ENCODE measurements at regions not wholly inside any gene's neighbourhood (a gene's known extent, or its start where the extent isn't known, plus 50 kb on each side); places are given as distances from the start of the nearest gene placed in this dataset.

GRCh38 chr3:95595416-95596075 is 1218.8 kb upstream of the EPHA6 start:
- Mint-ChIP-seq H3K4me1 (ENCODE audit: low read depth) (no peaks in the 10 kb centered on the region), H3K36me3 (no peaks in the 10 kb centered on the region), H3K9me3 (no peaks in the 10 kb centered on the region), H3K27me3 (no peaks in the 10 kb centered on the region), H3K27ac (no peak overlapping the region), H3K4me3 (no peak overlapping the region)
- intact Hi-C loops (cut with micrococcal nuclease): no loop called here
- no peak for DNase-seq
- POLR2A ChIA-PET: no interaction called here
- CTCF ChIA-PET: interaction anchor here (0.6 kb wide), 1 partner anchor 83 kb away, joined by 4 read pairs; no protein-coding TSS in a partner anchor

DNA sequence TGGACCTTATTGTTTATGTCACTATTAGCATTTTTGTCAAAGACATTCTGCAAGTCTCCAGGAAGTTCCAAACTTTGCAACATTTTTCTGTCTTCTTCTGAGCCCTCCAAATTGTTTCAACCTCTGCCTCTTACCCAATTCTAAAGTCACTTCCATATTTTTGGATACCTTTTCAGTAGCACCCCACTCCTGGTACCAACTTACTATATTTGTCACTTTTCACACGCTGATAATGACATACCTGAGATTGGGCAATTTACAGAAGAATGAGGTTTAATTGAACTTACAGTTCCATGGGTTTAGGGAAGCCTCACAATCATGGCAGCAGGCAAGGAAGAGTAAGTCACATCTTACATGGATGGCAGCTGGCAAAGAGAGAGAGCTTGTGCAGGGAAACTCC is 1206.5 kb upstream of the EPHA6 start:
- CTCF ChIA-PET: no interaction called here
- POLR2A ChIA-PET: no interaction called here
- Mint-ChIP-seq H3K9me3 (peaks cover 25% of the 10 kb centered on the region), H3K27me3 (no peaks in the 10 kb centered on the region), H3K4me1 (ENCODE audit: low read depth) (no peaks in the 10 kb centered on the region), H3K4me3 (no peak overlapping the region), H3K36me3 (no peaks in the 10 kb centered on the region), H3K27ac (no peak overlapping the region)
- DNase-seq: no peak
- intact Hi-C loops (cut with micrococcal nuclease): no loop called here

DNA sequence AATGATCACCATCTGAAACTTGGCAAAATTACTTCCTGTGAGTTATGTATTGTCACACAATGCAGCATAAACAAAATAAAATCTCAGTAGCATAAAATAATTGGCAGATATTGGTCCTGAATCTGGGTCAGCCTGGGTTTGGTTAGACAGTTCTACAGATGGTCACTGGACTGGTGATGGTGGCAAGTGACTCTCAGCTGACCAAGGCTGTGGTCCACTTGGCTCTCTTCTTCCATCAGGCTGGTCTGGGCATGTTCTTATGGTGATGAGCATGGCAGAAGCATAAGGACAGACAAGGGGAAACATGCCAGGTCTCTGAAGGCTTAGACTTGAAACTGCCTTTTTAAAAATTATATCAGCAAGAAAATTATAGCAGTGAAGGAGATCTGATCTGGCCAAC is 1205.0 kb upstream of the EPHA6 start:
- CTCF ChIA-PET: no interaction called here
- DNase-seq: no peak
- Mint-ChIP-seq H3K9me3 (peaks cover 25% of the 10 kb centered on the region), H3K4me3 (no peak overlapping the region), H3K36me3 (no peaks in the 10 kb centered on the region), H3K27ac (no peak overlapping the region), H3K27me3 (no peaks in the 10 kb centered on the region), H3K4me1 (ENCODE audit: low read depth) (no peaks in the 10 kb centered on the region)
- intact Hi-C loops (cut with micrococcal nuclease): no loop called here
- POLR2A ChIA-PET: no interaction called here

DNA sequence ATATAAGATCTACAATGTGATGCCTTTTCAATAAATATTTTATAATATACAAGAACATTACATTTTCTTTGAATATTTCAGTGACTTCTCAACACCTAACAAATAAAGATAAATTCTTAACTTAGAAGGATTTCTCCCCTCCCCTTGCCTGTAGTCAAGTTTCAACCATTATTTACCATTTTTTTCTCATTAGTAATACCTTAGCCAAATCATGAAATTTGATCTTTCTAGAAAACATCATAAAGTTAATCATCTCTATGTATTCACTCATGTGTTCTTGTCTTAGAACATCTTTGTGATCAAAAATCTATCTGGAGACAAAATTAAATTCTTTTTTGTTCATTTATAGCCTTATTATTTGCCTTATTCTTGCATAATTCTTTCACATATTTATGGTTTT is 1201.8 kb upstream of the EPHA6 start:
- POLR2A ChIA-PET: no interaction called here
- Mint-ChIP-seq H3K27ac (no peak overlapping the region), H3K36me3 (no peaks in the 10 kb centered on the region), H3K27me3 (no peaks in the 10 kb centered on the region), H3K4me3 (no peak overlapping the region), H3K9me3 (peaks cover 11% of the 10 kb centered on the region), H3K4me1 (ENCODE audit: low read depth) (no peaks in the 10 kb centered on the region)
- CTCF ChIA-PET: no interaction called here
- no peak for DNase-seq
- intact Hi-C loops (cut with micrococcal nuclease): no loop called here

DNA sequence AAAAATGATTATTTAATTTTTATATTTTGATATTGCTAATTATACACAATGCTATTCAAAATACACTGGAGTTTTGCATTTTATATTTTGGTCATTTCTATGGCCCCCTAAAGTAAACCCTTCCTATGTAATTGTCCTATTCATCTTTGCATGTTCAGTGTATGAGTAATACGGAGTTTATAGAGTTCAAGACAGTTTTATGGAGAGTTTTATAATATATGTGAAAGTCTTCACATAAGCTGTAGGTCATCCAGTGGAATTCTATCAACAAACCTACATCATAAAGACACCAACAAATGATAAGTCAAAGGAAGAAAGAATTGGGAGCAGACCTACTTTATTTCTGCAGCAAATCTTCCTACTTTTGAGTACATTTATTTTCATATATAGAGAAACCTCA is 1200.4 kb upstream of the EPHA6 start:
- Mint-ChIP-seq H3K4me1 (ENCODE audit: low read depth) (no peaks in the 10 kb centered on the region), H3K27ac (no peak overlapping the region), H3K36me3 (no peaks in the 10 kb centered on the region), H3K4me3 (no peak overlapping the region), H3K9me3 (peaks cover 10% of the 10 kb centered on the region), H3K27me3 (no peaks in the 10 kb centered on the region)
- ChIA-PET CTCF (no interaction called here), POLR2A (no interaction called here)
- intact Hi-C loops (cut with micrococcal nuclease): no loop called here
- DNase-seq: no peak

DNA sequence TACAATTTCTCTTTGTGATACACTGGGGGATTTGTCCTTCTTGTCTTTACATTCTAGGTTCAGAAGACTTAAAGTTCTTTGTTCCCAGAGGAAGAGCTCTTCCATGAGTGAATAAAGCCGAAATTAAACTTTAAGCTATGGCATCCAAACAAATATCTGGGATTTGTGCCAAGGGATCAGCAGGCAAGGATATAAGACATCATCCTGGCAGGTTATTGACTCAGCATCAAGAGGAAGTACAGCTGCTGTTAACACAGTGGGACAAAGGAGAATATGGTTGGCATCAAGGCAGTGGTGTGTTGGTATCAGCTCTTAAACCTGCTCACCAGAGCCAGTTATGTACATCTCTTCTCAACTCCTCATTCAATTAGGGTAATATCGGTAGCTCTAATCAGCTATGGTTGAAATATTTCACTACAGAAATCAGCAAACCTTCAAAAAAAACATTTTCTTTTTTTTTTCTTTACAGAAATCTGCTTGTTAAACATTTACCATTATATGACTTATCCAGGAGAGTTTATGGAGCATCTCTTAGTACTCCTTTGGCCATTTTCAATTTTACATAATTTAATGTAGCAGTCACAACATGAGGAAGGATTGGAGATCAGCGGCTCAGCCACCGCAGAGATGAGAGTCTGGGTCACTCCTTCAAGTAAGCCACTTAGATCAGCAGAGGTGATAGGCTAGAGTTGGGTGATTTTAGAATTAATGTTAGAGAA is 1198.6 kb upstream of the EPHA6 start:
- Mint-ChIP-seq H3K27ac (no peak overlapping the region), H3K4me3 (no peak overlapping the region), H3K4me1 (ENCODE audit: low read depth) (no peaks in the 10 kb centered on the region), H3K9me3 (peaks cover 4% of the 10 kb centered on the region), H3K36me3 (no peaks in the 10 kb centered on the region), H3K27me3 (no peaks in the 10 kb centered on the region)
- intact Hi-C loops (cut with micrococcal nuclease): no loop called here
- CTCF ChIA-PET: no interaction called here
- POLR2A ChIA-PET: no interaction called here
- no peak for DNase-seq

DNA sequence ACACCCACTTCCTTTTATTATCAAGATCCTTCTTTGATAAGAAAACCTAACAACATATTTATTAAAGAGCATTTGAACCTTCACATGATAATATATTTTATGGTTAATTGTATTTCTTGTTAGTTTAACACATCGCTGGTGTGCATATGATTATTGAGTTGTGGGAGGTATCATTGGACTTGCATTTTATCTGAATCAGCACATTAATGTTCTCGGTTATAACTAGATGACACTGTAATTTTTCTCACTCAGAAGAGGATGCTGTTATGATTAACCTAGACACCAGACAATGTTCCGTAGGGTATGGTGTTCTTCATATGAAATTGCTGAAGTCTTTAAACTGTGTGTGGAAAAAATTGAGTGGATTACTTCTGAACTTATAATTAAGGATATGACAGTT is 1188.3 kb upstream of the EPHA6 start:
- Mint-ChIP-seq H3K27ac (no peak overlapping the region), H3K36me3 (no peaks in the 10 kb centered on the region), H3K4me1 (ENCODE audit: low read depth) (no peaks in the 10 kb centered on the region), H3K27me3 (no peaks in the 10 kb centered on the region), H3K4me3 (no peak overlapping the region), H3K9me3 (no peaks in the 10 kb centered on the region)
- ChIA-PET CTCF (no interaction called here), POLR2A (no interaction called here)
- no peak for DNase-seq
- intact Hi-C loops (cut with micrococcal nuclease): no loop called here

DNA sequence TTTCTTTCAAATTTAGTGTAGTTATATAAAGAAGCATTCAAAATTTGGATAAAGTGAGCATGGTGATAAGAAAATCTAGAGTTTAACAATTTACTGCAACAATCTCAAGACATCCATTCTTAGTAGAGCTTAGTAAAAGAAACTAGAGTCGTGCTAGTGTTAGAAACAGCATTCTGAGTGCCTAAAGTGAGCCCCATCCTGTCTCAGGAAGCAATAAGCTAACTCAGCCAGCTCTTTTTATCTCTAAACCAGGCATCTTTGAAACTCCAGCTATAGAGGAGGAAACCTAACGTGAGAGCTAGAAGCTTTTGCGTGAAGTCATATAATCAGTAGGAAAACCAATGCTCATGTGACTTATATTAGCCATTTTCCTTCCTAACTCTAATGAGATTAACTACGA is 1187.1 kb upstream of the EPHA6 start:
- H3K4me3 Mint-ChIP-seq: no peak overlapping the region
- ChIA-PET POLR2A (no interaction called here), CTCF (no interaction called here)
- H3K9me3 Mint-ChIP-seq: no peaks in the 10 kb centered on the region
- no peaks in the 10 kb centered on the region for H3K36me3 Mint-ChIP-seq
- no peak for DNase-seq
- no peak overlapping the region for H3K27ac Mint-ChIP-seq
- intact Hi-C loops (cut with micrococcal nuclease): no loop called here
- H3K4me1 Mint-ChIP-seq (ENCODE audit: low read depth): no peaks in the 10 kb centered on the region
- no peaks in the 10 kb centered on the region for H3K27me3 Mint-ChIP-seq

- DNase-seq: no peak
- Mint-ChIP-seq H3K4me3 (no peak overlapping the region), H3K27me3 (no peaks in the 10 kb centered on the region), H3K4me1 (ENCODE audit: low read depth) (no peaks in the 10 kb centered on the region), H3K36me3 (no peaks in the 10 kb centered on the region), H3K27ac (no peak overlapping the region), H3K9me3 (no peaks in the 10 kb centered on the region)
- intact Hi-C loops (cut with micrococcal nuclease): no loop called here
- CTCF ChIA-PET: no interaction called here
- POLR2A ChIA-PET: no interaction called here
These were observed 1186.7 kb upstream of the EPHA6 start for GRCh38 chr3:95627697-95628096.

- Mint-ChIP-seq H3K4me1 (ENCODE audit: low read depth) (no peaks in the 10 kb centered on the region), H3K27me3 (no peaks in the 10 kb centered on the region), H3K36me3 (no peaks in the 10 kb centered on the region), H3K27ac (no peak overlapping the region), H3K9me3 (no peaks in the 10 kb centered on the region), H3K4me3 (no peak overlapping the region)
- intact Hi-C loops (cut with micrococcal nuclease): no loop called here
- ChIA-PET CTCF (interaction anchor here (0.6 kb wide), 1 partner anchor 145 kb away, joined by 3 read pairs; no protein-coding TSS in a partner anchor), POLR2A (no interaction called here)
- DNase-seq: no peak
These were observed 1184.6 kb upstream of the EPHA6 start for GRCh38 chr3:95629802-95630201.

DNA sequence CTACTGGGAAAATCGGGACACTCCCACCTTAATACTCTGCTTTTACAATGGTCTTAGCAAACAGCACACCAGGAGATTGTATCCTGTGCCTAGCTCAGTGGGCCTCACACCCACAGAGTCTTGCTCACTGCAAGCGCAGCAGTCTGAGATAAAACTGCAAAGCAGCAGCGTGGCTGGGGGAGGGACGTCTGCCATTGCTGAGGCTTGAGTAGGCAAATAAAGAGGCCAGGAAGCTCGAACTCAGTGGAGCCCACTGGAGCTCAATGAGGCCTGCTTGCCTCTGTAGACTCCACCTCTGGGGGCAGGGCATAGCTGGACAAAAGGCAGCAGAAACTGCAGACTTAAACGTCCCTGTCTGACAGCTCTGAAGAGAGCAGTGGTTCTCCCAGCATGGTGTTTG is 1169.1 kb upstream of the EPHA6 start:
- H3K4me3 Mint-ChIP-seq: no peak overlapping the region
- DNase-seq: no peak
- no peak overlapping the region for H3K27ac Mint-ChIP-seq
- ChIA-PET CTCF (no interaction called here), POLR2A (no interaction called here)
- H3K4me1 Mint-ChIP-seq (ENCODE audit: low read depth): no peaks in the 10 kb centered on the region
- H3K36me3 Mint-ChIP-seq: no peaks in the 10 kb centered on the region
- H3K9me3 Mint-ChIP-seq: peaks cover 16% of the 10 kb centered on the region
- intact Hi-C loops (cut with micrococcal nuclease): no loop called here
- H3K27me3 Mint-ChIP-seq: no peaks in the 10 kb centered on the region

DNA sequence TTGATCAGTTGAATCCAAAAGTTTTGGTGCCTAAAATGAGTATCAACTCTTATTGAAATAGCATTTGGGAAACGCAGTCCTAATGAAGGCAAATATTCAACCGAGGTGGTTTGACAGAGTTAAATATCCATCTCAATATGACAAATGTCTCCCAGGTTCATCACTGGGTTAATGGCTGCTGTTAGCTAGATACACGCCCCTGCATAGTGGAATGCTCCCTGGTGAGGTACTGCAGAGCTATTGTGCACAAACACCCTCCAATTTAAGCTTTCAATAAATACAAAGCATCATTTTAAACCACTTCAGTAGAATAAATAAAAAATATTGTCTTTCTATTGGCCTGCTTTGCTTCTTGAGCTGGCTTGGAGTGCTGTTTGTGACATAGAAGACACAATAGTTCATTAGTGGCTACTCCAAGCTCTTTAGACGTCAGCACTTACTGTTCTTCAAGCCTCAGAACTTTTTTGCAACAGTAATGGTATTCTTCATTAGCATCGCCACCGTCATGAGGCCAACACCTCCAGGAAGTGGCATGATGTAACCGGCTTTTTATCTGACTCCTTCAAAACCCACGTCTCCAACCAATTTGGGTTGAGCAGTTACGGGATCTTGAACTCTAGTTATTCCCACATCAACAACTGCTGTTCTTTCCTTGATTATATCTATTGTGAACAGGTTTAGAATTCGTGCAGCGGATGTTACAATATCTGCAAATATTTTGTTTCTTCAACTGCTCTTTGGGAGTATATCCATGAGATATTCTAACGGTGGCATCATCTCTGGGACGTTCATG is 1159.6 kb upstream of the EPHA6 start:
- H3K9me3 Mint-ChIP-seq: peaks cover 5% of the 10 kb centered on the region
- no peaks in the 10 kb centered on the region for H3K36me3 Mint-ChIP-seq
- intact Hi-C loops (cut with micrococcal nuclease): no loop called here
- no peak for DNase-seq
- no peak overlapping the region for H3K4me3 Mint-ChIP-seq
- CTCF ChIA-PET: no interaction called here
- no peak overlapping the region for H3K27ac Mint-ChIP-seq
- no peaks in the 10 kb centered on the region for H3K4me1 Mint-ChIP-seq (ENCODE audit: low read depth)
- H3K27me3 Mint-ChIP-seq: no peaks in the 10 kb centered on the region
- POLR2A ChIA-PET: no interaction called here
